ENCODE measurements at regions not wholly inside any gene's neighbourhood (a gene's known extent, or its start where the extent isn't known, plus 50 kb on each side); places are given as distances from the start of the nearest gene placed in this dataset.

DNA sequence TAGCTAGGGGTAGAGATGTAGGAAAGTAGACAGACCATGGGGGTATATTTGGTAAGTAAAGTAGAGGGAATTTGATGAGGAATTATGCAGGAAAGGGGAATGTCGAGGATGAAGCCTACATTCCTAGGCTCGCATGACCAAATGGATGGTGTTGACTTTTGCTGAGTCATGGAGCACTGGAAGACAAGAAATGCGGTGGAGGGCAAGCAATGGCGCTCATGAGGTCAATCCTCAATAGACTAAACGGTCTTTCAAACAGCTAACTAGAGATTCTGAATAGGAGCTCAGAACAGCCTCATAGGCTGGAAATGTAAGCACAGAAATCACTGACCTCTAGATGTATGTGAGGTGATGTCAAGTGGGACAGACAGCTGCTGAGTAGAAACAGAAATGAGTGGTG, 50.7 kb upstream of the FST start:
- H3K9me3 ChIP-seq (ENCODE audit: control insufficient read depth in 2 of 2, low read length in 2 of 2), result no peaks in the 10 kb centered on the region
- no peaks in the 10 kb centered on the region for H3K36me3 ChIP-seq (ENCODE audit: control insufficient read depth, insufficient read depth, low read length)
- no peaks in the 10 kb centered on the region for H3K27me3 ChIP-seq (ENCODE audit: control insufficient read depth, insufficient read depth, low read length)
- no peak overlapping the region for H3K4me3 ChIP-seq (ENCODE audit: low read depth, low read length)
- no peaks in the 10 kb centered on the region for H3K36me3 Mint-ChIP-seq
- ATAC-seq (ENCODE audit: low read depth in 2 of 2), result no peak
- H3K4me1 Mint-ChIP-seq, result no peaks in the 10 kb centered on the region
- H3K27ac ChIP-seq (ENCODE audit: insufficient read depth, low read length, poor library complexity, severe bottlenecking), result no peak overlapping the region
- H3K27me3 Mint-ChIP-seq, result peaks cover 9% of the 10 kb centered on the region
- no peak for DNase-seq
- no peak overlapping the region for H3K4me3 Mint-ChIP-seq
- H3K9me3 Mint-ChIP-seq, result no peaks in the 10 kb centered on the region
- no peaks in the 10 kb centered on the region for H3K4me1 ChIP-seq (ENCODE audit: control insufficient read depth, insufficient read depth, low read length, poor library complexity, severe bottlenecking)
- H3K27ac Mint-ChIP-seq, result no peak overlapping the region

DNA sequence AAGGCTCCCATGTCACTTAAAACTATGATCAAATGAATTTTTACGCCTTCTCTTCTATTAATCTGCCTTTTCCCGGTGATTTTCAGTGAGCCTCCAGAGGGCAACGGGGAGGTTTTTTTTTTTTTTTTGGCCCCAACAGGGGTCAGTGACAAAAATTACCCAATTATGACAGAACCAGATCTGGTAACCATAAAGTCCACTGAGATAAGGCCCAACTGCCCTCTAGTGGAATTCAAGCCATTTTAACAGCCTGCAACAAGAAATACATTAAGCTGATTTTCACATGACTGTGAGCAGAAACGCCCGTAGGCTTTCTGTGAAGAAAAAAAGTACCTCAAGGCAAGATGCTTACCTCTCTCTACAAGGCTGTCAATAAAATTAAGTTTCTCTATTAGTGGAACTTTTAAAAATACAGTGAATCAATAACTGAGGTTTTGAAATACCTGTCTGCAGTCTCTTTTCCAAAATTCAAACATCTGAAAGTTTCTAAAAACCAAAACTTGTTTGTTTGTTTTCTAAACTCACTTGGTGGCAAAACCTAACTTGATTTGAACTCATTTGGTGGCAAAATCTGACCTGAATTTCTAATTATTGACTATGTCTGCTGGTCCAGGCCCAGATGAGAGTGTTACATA, 49.7 kb upstream of the FST start:
- no peak for DNase-seq
- H3K27me3 Mint-ChIP-seq, result peaks cover 9% of the 10 kb centered on the region
- H3K9me3 ChIP-seq (ENCODE audit: control insufficient read depth in 2 of 2, low read length in 2 of 2), result no peaks in the 10 kb centered on the region
- H3K9me3 Mint-ChIP-seq, result no peaks in the 10 kb centered on the region
- no peak overlapping the region for H3K4me3 ChIP-seq (ENCODE audit: low read depth, low read length)
- no peak overlapping the region for H3K4me3 Mint-ChIP-seq
- no peaks in the 10 kb centered on the region for H3K36me3 ChIP-seq (ENCODE audit: control insufficient read depth, insufficient read depth, low read length)
- no peaks in the 10 kb centered on the region for H3K27me3 ChIP-seq (ENCODE audit: control insufficient read depth, insufficient read depth, low read length)
- no peak overlapping the region for H3K27ac ChIP-seq (ENCODE audit: insufficient read depth, low read length, poor library complexity, severe bottlenecking)
- no peaks in the 10 kb centered on the region for H3K4me1 ChIP-seq (ENCODE audit: control insufficient read depth, insufficient read depth, low read length, poor library complexity, severe bottlenecking)
- no peak for ATAC-seq (ENCODE audit: low read depth in 2 of 2)
- no peak overlapping the region for H3K27ac Mint-ChIP-seq
- no peaks in the 10 kb centered on the region for H3K36me3 Mint-ChIP-seq
- H3K4me1 Mint-ChIP-seq, result no peaks in the 10 kb centered on the region

Measured in CD4-positive, CD25-positive, alpha-beta regulatory T cell (primary cell).